H1 (cell line): ENCODE measurements at regions not wholly inside any gene's neighbourhood (a gene's known extent, or its start where the extent isn't known, plus 50 kb on each side); places are given as distances from the start of the nearest gene placed in this dataset.

ENCODE experiments used
- CTCF ChIA-PET: fragments of 300-600 bp; sonication (Branson Sonifier 250); formaldehyde crosslinking; loops from one replicate; lab custom pipeline; 2021; ENCODE audit not compliant: partially characterized antibody; lab: Charles Lee
- POLR2A ChIA-PET: fragments of 300-600 bp; sonication (Branson Sonifier 250); formaldehyde crosslinking; loops from one replicate; lab custom pipeline; 2021; ENCODE audit warnings: inconsistent platforms; ENCODE audit not compliant: partially characterized antibody; lab: Charles Lee
- DNase-seq, 2 experiments: peaks; one replicate each; pipeline versions ENCODE4 v3.0.0 to v3.0.0-alpha.2; 2010 to 2022; ENCODE audit warnings: low spot score in 2 of 2, low read depth in 1 of 2, mixed read lengths in 1 of 2
- FAIRE-seq: peaks from 2 replicates; lab custom pipeline; 2011; peaks lifted over from hg19 to GRCh38; lab: Jason Lieb, UNC
- H2AFZ ChIP-seq: 2 replicates; pipeline ENCODE4 v1.8.1; 2012; ENCODE audit warnings: low read length, inconsistent platforms
- H2AK5ac ChIP-seq: 2 replicates; pipeline ENCODE4 v1.6.1; 2013; ENCODE audit warnings: low read depth, low read length
- H2BK120ac ChIP-seq: replicated peaks from 2 replicates; pipeline ENCODE3; 2013; ENCODE audit warnings: low read depth, low read length, inconsistent platforms
- H2BK12ac ChIP-seq: 2 replicates; pipeline ENCODE4 v1.6.1; 2013; ENCODE audit warnings: low read depth, low read length
- H2BK15ac ChIP-seq: 2 replicates; pipeline ENCODE4 v1.6.1; 2013; ENCODE audit warnings: low read length
- H2BK20ac ChIP-seq: 2 replicates; pipeline ENCODE4 v1.6.1; 2013; ENCODE audit warnings: low read length
- H2BK5ac ChIP-seq: 2 replicates; pipeline ENCODE4 v1.6.1; 2013; ENCODE audit warnings: low read depth, low read length
- H3K14ac ChIP-seq: 2 replicates; pipeline ENCODE4 v1.6.1; 2013; ENCODE audit warnings: inconsistent platforms; ENCODE audit not compliant: insufficient read length
- H3K18ac ChIP-seq: 2 replicates; pipeline ENCODE4 v1.6.1; 2013; ENCODE audit warnings: low read length; ENCODE audit errors: extremely low read depth
- H3K23ac ChIP-seq: 2 replicates; pipeline ENCODE4 v1.6.1; 2013; ENCODE audit warnings: inconsistent platforms; ENCODE audit not compliant: insufficient read length
- H3K23me2 ChIP-seq: 2 replicates; pipeline ENCODE4 v1.6.1; 2013; ENCODE audit warnings: low read depth, low read length
- H3K27ac ChIP-seq: 2 replicates; pipeline ENCODE4 v1.6.1; 2011; ENCODE audit warnings: low read depth, low read length, inconsistent platforms
- H3K27me3 ChIP-seq, 4 experiments: replicated peaks in 1 of 4; 1 replicate in 1 of 4; 2 replicates in 3 of 4; pipeline versions ENCODE4 v1.6.1 to v1.8.1; 2011 to 2013; ENCODE audit warnings: low read length in 3 of 4, mild to moderate bottlenecking in 3 of 4, inconsistent platforms in 2 of 4, mixed read lengths in 2 of 4, moderate library complexity in 1 of 4; ENCODE audit not compliant: control insufficient read depth in 3 of 4, insufficient read depth in 3 of 4; ENCODE audit errors: extremely low read depth in 1 of 4
- H3K36me3 ChIP-seq, 4 experiments: 2 replicates each; pipeline versions ENCODE4 v1.6.1 to v1.8.1; 2011 to 2013; ENCODE audit warnings: mild to moderate bottlenecking in 4 of 4, low read length in 3 of 4, moderate library complexity in 2 of 4, control low read depth in 1 of 4, inconsistent platforms in 1 of 4; ENCODE audit not compliant: insufficient read depth in 4 of 4, control insufficient read depth in 2 of 4
- H3K4ac ChIP-seq: replicated peaks from 2 replicates; pipeline ENCODE3; 2013; ENCODE audit warnings: low read length, low read depth, mixed read lengths, inconsistent platforms; ENCODE audit not compliant: insufficient read length
- H3K4me1 ChIP-seq, 4 experiments: replicated peaks in 1 of 4; 1 replicate in 1 of 4; 2 replicates in 3 of 4; pipeline versions ENCODE4 v1.6.1 to v1.8.1; 2011 to 2013; ENCODE audit warnings: low read length in 3 of 4, inconsistent platforms in 2 of 4, mixed read lengths in 1 of 4; ENCODE audit not compliant: insufficient read depth in 4 of 4, control insufficient read depth in 3 of 4
- H3K4me2 ChIP-seq, 2 experiments: 2 replicates each; pipeline versions ENCODE4 v1.6.1 to v1.8.1; 2011 to 2013; ENCODE audit warnings: low read depth in 2 of 2, low read length in 2 of 2, control low read depth in 1 of 2, inconsistent platforms in 1 of 2, mild to moderate bottlenecking in 1 of 2; ENCODE audit not compliant: insufficient read depth in 1 of 2
- H3K4me3 ChIP-seq, 4 experiments: fragments of 200-600, 300-600 bp in 1 of 4; sonication (generic), shearing (Covaris generic), sonication (Bioruptor Twin) in 1 of 4; 2 replicates each; pipeline versions ENCODE4 v1.5.1 to v1.8.1; 2011 to 2016; ENCODE audit warnings: low read length in 4 of 4, low read depth in 3 of 4, control low read depth in 2 of 4, inconsistent platforms in 2 of 4, mild to moderate bottlenecking in 2 of 4, mixed read lengths in 1 of 4, moderate library complexity in 1 of 4; ENCODE audit not compliant: insufficient read depth in 2 of 4; ENCODE audit errors: extremely low read depth in 1 of 4
- H3K56ac ChIP-seq: replicated peaks from 2 replicates; pipeline ENCODE3; 2013; ENCODE audit warnings: low read depth, mild to moderate bottlenecking, mixed read lengths, low read length, inconsistent platforms; ENCODE audit not compliant: insufficient read length
- H3K79me1 ChIP-seq: 2 replicates; pipeline ENCODE4 v1.6.1; 2013; ENCODE audit warnings: low read depth, low read length, control low read depth
- H3K79me2 ChIP-seq, 2 experiments: 2 replicates each; pipeline versions ENCODE4 v1.6.1 to v1.8.1; 2012 to 2013; ENCODE audit warnings: low read length in 2 of 2, mild to moderate bottlenecking in 2 of 2, inconsistent platforms in 1 of 2; ENCODE audit not compliant: insufficient read depth in 2 of 2, control insufficient read depth in 1 of 2
- H3K9ac ChIP-seq, 4 experiments: replicated peaks in 1 of 4; 1 replicate in 1 of 4; 2 replicates in 3 of 4; pipeline versions ENCODE4 v1.6.1 to v1.8.1; 2011 to 2013; ENCODE audit warnings: low read depth in 3 of 4, low read length in 3 of 4, control low read depth in 2 of 4, mild to moderate bottlenecking in 2 of 4, moderate library complexity in 2 of 4, inconsistent platforms in 1 of 4; ENCODE audit errors: extremely low read depth in 1 of 4
- H3K9me3 ChIP-seq, 2 experiments: 2 replicates each; pipeline versions ENCODE4 v1.6.1 to v1.8.1; 2012 to 2013; ENCODE audit warnings: mild to moderate bottlenecking in 2 of 2, moderate library complexity in 2 of 2, control low read depth in 1 of 2, inconsistent platforms in 1 of 2, low read depth in 1 of 2, low read length in 1 of 2, mixed read lengths in 1 of 2; ENCODE audit not compliant: insufficient read depth in 2 of 2
- H4K20me1 ChIP-seq, 2 experiments: replicated peaks in 1 of 2; 2 replicates each; pipeline versions ENCODE3 to v1.8.1; 2011 to 2013; ENCODE audit warnings: inconsistent platforms in 2 of 2, low read length in 2 of 2, mild to moderate bottlenecking in 1 of 2; ENCODE audit not compliant: insufficient read depth in 2 of 2, control insufficient read depth in 1 of 2
- H4K5ac ChIP-seq: 2 replicates; pipeline ENCODE4 v1.6.1; 2013; ENCODE audit warnings: low read length, low read depth, mixed read lengths, inconsistent platforms; ENCODE audit not compliant: insufficient read length
- H4K8ac ChIP-seq: 2 replicates; pipeline ENCODE4 v1.8.0; 2013; ENCODE audit warnings: mild to moderate bottlenecking, moderate library complexity, low read length, inconsistent platforms; ENCODE audit not compliant: insufficient read depth; ENCODE audit errors: extremely low read depth
- H4K91ac ChIP-seq: replicated peaks from 2 replicates; pipeline ENCODE3; 2013; ENCODE audit warnings: low read length, mixed read lengths, inconsistent platforms; ENCODE audit not compliant: insufficient read length
- CHD2 ChIP-seq: IDR thresholded peaks from 2 replicates; pipeline ENCODE4 v1.6.1; 2012; ENCODE audit warnings: low read length, improper control_type of control experiment
- NRF1 ChIP-seq: IDR thresholded peaks from 2 replicates; pipeline ENCODE4 v1.6.1; 2011; ENCODE audit warnings: mild to moderate bottlenecking, low read depth, low read length, improper control_type of control experiment
- RBBP5 ChIP-seq: IDR thresholded peaks from 2 replicates; pipeline ENCODE4 v1.7.1; 2012; ENCODE audit warnings: low read depth, mild to moderate bottlenecking, inconsistent platforms, low read length, moderate library complexity, borderline replicate concordance
- WGBS, 2 experiments: shearing (Covaris generic) in 1 of 2; methylation state at CpG; one replicate each; pipeline versions ENCODE4 v1.1.6 to v1.1.7; 2013 to 2015; ENCODE audit warnings: low lambda C conversion rate in 2 of 2, mixed read lengths in 2 of 2, inconsistent platforms in 1 of 2, low coverage in 1 of 2, missing lambda C conversion rate in 1 of 2; ENCODE audit not compliant: insufficient replicate concordance in 2 of 2, insufficient coverage in 1 of 2, insufficient read length in 1 of 2; ENCODE audit errors: extremely low coverage in 1 of 2, missing lambda C conversion rate in 1 of 2; 5-methylcytosine and 5-hydroxymethylcytosine counted together

DNA sequence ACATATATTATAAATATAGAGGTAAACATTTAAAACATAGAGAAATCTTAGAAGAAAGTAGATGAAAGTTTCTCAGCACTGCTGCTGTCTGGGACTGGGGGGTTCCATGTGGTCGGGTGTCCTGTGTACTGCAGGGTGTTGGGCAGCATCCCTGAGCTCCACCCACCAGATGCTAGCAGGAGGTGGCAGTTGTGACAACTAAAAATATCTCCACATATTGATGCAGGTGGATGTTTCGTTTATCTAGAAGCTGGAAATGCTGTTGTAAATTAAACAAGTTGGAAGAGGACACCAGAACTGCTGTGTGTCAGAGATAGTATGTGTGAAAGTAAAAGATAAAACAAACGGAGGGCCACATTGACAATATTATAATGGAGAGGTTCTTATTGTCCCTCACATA is 297.1 kb upstream of the USP9Y start:
- no peak overlapping the region for H3K18ac ChIP-seq
- H3K36me3 ChIP-seq = no peaks in the 10 kb centered on the region; a peak in 1 of 8 replicates
- H2AK5ac ChIP-seq = no peak overlapping the region
- no peak overlapping the region for H2BK120ac ChIP-seq
- ChIA-PET POLR2A (no interaction called here), CTCF (no interaction called here)
- H3K14ac ChIP-seq = no peak overlapping the region
- H4K91ac ChIP-seq = no peak overlapping the region
- no peak overlapping the region for H3K4me3 ChIP-seq
- peaks cover 0 to 4% of the 10 kb centered on the region in 2 experiments; a peak in 1 of 4 replicates for H3K9me3 ChIP-seq
- no peak overlapping the region for H3K23ac ChIP-seq
- no peak overlapping the region for H3K9ac ChIP-seq
- TF ChIP-seq NRF1 = no peak
- TF ChIP-seq CHD2 = no peak
- no peak for TF ChIP-seq RBBP5
- H3K79me1 ChIP-seq = no peaks in the 10 kb centered on the region
- H2BK5ac ChIP-seq = no peak overlapping the region
- H2BK12ac ChIP-seq = no peak overlapping the region
- DNase-seq = no peak
- no peak overlapping the region for H2BK20ac ChIP-seq
- no peak overlapping the region for H3K56ac ChIP-seq
- H4K5ac ChIP-seq = no peak overlapping the region
- H3K27me3 ChIP-seq = no peaks in the 10 kb centered on the region
- H3K27ac ChIP-seq = no peak overlapping the region
- H4K20me1 ChIP-seq = no peaks in the 10 kb centered on the region
- no peak overlapping the region for H2AFZ ChIP-seq
- peak; percentile 60 for FAIRE-seq
- no peak overlapping the region for H3K4me2 ChIP-seq
- H3K23me2 ChIP-seq = no peaks in the 10 kb centered on the region; the same call in 1 of the 2 replicates
- H3K4ac ChIP-seq = no peak overlapping the region
- H3K4me1 ChIP-seq = no peaks in the 10 kb centered on the region
- H2BK15ac ChIP-seq = no peak overlapping the region
- 63% methylated on average over 2 of the region's 3 CpGs; no CpG with 5 or more reads in 1 of the 2 experiments for WGBS, 2 experiments
- H3K79me2 ChIP-seq = no peaks in the 10 kb centered on the region
- no peak overlapping the region for H4K8ac ChIP-seq
